HG02884 (cell line): ENCODE measurements at regions not wholly inside any gene's neighbourhood (a gene's known extent, or its start where the extent isn't known, plus 50 kb on each side); places are given as distances from the start of the nearest gene placed in this dataset.
"Not testable (repeated sequence)": the region's sequence is repeated elsewhere in the genome, so short reads cannot be mapped to it uniquely, and the experiment has no call there.

Source experiments
- ATAC-seq: cut with Tn5 transposase; IDR thresholded peaks from one replicate; pipeline ENCODE4 v1.9.1; 2021; ENCODE audit warnings: mild to moderate bottlenecking, moderate library complexity; ENCODE audit not compliant: unreplicated experiment

DNA sequence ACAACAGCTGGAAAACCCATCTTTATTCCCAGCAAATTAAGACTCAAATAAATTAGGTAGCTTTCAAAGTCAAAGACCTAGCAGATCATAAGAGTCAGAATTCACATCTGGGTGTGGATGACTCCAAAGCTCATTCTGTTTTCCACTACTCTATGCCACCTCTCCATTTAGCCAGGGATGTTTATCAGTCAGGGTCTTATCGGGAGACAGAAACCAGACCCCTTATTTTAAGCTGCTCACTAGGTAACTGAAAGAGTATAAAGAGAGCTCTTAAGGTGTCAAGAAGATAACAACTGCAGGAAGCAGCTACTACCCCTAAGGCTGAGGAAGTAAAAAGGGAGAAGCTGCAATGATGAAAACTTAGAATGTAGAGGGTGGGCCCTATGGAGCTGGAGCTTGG, 333.7 kb upstream of the KLF3 start:
- ATAC-seq: no peak

DNA sequence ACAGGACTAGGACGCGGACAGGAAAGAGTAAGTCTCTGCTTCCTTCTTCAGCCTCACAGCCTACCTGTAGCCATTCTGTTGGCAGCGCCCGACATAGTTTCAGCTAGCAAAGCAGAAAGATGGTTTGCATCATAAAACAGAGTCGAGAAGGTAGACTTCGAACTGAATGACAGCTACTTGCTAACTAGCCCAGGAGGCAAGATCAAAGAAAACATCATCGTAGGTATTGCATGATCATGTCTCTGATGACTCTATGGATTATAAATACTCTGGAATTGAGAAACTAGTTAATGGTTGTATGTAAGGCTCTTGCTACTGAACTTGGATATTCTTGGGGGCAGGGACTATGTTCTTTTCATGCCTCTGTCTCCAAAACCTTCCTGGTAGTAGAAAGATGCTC, 333.1 kb upstream of the KLF3 start:
- ATAC-seq: no peak

DNA sequence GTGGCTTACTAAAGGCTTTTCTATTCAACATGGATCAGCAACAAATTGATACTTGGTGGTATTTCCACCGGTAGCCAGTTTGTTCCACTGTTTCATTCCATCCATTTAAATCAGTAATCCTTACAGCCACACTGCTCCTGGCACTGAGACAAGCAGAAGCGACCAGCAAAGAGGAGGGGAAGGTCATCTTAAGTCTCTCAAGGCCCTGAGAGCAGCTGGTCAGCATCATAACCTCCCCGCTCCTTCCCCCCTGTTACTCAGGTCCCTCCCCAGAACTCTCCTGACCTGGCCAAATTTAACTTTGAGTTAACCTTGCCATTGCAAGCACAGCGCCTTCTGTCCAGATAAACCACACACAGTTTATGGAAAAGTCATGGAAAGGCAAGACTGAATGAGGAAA, 331.3 kb upstream of the KLF3 start:
- ATAC-seq: no peak

DNA sequence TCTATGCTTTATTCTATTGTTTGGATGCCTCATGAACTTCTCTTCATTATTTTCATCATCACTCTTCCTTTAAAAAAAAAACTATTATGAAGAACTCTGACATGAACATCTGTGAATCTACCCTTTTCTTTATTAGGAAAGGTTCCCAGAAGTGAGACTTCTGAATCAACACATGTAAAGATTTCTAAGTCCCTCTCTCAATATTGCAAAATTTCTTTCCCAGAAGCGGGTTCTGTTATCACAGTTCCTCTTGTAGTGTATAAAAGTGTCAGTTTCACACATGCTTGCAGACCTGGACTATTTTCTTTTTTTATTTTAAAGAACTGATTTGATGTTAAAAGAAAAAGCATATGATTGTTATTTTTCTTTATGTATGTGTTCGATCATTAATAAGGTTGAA, 330.8 kb upstream of the KLF3 start:
- ATAC-seq: no peak

DNA sequence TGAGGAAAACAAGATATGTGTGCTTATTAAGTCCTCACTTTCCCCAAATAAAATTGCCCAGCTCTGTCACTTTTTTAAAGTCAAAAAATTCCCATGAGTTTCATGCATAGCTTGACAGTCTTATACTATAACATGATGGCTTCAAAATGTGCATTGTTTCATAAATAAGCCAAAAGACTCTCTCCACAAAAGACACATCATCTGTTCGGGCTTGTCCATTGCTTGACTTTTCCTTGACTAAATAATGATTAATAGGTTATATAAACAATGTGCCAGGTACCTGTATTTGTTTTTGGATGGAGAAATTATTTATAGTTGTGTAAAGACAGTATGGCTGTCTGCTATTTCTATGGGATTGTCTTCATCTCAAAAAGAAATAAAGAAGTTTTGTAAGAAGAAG, 329.2 kb upstream of the KLF3 start:
- no peak for ATAC-seq

DNA sequence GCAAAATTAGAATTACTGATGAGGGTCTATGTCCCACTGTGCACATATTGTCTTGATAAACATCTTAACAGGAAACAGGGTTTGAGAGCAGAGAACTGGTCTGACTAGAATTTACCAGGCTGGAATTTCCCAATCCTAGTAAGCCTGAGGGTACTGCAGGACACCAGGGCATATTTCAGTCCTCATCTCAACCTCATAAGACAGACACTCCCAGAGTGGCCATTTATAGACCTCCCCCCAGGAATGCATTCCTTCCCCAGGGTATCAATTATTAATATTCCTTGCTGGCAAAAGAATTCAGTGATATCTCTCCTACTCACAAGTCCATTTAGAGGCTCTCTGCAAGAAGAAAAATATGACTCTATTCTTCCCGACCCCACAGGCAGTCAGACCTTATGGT, 325.1 kb upstream of the KLF3 start:
- not testable (repeated sequence) for ATAC-seq

DNA sequence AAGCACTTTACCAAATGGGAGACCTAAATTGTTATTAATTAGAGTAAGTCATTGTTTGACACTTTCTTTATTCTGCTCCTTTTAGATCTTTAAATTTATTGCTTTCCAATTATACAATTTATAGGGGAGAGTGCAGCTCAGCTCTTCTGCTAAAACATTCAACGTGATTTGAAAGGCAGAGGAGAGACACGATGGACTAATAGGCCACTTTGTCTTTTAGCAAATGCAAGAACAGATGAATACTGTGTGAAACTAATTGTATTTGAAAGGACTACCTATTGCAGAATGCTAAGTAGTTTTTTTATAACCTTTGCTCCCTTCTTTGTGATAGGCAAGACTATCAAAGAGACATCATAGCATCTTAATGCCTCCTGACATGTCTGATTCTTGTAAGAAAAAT, 320.4 kb upstream of the KLF3 start:
- no peak for ATAC-seq

DNA sequence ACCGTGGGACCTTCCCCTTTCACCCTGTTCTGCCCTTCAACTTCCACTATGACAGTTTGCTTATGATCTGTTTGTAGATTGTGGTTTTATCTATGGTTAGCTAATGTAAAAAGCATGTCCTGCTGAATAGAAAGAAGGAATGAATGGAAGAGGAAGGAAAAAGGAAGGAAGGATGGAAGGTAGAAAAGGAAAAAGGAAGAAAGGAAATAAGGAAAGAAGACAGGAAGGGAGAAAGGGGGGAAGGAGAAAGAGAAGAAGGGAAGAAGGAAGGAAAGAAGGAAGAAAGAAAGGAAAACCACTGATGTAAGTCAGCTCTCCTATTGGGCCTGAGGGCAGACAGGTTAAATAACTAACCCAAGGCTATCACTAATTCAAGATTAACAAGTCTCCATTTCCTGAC, 319.1 kb upstream of the KLF3 start:
- no peak for ATAC-seq

DNA sequence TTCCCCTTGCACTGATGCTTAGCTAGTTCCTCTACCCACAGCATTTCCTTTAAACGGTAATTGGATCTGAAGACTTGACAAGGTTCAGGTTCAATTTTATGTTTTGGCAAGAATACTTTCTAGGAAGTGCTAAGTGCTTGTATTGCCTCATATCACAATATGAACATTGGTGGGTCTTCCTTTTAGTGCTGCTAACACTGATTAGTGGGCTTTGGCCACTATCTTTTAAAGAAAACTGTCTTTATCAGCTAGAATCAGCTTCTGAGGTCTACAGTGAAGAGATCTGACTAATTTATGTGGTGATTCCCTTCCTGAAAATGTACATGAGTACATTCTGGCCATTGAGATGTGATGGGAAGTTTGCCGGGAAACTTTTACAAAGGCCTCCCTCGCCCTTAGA, 316.7 kb upstream of the KLF3 start:
- ATAC-seq: no peak

DNA sequence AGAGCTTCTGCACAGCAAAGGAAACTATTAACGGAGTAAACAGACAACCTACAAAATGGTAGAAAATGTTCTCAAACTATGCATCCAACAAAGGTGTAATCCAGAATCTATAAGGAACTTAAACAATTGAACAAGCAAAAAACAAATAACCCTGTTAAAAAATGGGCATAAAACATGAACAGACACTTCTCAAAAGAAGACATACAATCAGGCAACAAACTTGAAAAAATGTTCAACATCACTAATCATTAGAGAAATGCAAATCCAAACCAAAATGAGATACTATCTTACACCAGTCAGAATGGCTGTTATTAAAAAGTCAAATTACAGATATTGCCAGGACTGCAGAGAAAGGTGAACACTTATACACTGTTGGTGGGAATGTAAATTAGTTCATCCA, 309.6 kb upstream of the KLF3 start:
- ATAC-seq: no peak

DNA sequence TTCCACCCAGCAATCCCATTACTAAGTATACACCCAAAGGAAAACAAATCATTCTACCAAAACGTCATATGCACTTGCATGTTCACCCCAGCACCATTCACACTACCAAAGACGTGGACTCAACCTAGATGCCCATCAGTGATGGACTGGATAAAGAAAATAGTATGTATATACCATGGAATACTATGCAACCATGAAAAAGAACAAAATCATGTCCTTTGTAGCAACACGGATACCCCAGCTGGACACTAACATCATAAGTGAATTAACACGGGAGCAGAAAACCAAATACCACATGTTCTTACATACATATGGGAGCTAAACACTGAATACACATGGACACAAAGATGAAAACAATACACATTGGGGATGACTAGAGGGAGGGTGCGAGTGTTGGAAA, 309.1 kb upstream of the KLF3 start:
- no peak for ATAC-seq

DNA sequence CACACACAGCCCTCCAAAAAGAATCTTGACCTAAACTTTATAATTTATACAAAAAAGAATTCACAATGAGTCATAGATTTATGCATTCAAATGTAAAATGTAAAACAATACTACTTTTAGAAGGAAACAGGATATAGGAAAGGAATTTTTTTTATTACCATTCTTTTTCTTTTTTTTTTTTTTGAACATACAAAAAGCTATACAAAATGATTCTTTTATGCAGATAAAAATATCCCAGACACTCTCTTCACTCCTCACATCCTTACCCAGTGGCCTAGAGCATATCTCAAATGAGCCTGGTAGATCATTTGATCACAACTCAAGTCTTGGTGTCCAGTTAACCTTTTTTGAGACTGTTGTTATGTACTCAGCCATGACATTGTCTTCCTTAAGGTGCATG, 307.3 kb upstream of the KLF3 start:
- no peak for ATAC-seq

DNA sequence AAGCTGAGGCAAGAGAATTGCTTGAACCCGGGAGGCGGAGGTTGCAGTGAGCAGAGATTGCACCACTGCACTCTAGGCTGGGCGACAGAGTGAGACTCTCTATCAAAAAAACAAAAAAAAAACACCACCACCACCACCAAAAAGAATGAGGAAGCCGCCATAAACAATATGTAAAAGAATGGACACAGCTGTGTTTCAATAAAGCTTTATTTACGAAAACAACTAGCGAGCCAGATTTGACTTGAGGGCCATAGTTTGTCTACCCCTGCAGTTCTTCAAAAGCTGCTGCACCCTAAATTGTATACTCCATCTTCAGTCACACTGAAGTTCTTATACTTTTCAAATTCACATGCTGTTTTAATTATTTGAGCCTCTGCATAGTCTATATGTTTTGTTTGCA, 306.5 kb upstream of the KLF3 start:
- no peak for ATAC-seq

DNA sequence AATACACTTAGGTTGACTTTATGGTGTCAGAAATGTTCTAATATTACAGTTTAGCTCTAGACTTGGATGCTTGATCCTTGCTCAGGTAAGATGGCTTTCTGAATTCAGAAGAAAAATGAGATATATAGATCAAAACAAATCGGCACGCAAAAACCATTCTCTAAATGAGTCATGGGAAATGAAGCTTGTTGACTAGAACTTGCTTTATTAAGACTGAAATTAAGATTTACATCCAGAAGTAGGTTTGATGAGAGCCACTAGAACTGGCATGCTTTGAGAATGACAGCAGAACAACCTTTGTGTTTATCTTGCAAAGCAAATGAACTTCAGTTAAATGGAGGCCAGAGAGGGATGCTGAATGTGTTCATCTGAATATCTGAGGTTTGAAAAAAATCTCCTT, 304.9 kb upstream of the KLF3 start:
- ATAC-seq: no peak

DNA sequence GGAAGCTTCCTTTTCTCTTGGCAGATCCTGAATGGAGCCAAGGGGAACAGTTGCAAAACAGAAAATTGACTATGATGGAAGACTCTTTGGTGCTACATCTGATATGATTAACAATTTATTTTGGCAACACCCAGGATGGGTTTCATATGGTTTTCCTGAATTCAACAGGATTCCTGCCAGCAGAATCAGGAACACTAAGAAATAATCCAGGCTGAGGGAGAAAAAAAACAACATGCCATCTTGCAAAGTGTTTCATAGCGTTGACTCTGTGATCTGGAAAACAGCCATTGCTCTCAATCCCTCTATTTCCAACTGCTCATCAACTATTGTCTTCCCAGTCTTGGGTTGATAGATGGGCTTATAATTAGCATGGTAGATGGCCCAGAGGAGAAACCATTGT, 303.8 kb upstream of the KLF3 start:
- ATAC-seq: no peak

DNA sequence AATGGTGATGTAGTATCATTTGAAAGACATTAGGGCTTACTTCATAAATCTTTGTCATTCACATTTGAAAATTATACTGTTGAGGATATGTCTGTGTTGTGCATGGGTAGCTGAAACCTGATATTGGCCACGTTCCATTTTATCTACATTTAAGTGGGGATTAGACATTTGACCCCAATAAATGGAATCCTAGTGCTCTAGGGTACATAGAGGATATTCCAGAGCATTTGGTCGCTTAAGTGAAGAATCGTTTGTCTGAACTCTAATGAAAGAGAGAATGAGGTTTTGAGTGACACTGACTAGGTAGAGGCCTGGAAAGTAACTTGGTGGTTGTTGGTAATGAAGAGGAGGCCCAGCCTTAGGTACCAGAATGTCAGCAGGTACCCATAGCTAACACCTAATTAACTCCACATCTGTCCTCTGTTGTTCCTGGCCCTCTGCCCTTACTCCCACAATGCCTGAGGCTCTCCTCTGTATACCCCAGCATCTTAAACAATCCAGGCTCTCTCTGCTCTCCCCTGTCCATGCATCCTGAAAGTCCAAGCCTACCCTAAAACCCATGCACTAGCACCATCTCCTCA, 299.5 kb upstream of the KLF3 start:
- no peak for ATAC-seq

DNA sequence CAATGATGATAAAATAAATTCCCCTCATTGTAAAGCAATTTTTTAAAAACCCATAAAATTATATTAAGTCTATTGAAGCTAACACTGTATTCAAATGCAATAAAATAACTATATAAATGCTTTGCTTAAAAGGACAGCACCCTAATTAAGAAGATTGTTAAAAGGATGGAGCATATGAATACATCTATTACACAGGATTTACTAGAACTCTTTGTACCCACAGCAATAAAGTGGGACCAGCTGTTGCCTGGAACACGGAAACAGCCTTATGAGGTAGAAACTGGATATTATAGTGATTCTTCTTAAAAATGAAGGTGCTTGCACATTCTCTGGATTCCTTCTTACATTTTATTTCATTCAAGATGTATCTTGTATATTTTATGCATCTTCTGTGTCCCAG, 298.7 kb upstream of the KLF3 start:
- ATAC-seq: no peak

DNA sequence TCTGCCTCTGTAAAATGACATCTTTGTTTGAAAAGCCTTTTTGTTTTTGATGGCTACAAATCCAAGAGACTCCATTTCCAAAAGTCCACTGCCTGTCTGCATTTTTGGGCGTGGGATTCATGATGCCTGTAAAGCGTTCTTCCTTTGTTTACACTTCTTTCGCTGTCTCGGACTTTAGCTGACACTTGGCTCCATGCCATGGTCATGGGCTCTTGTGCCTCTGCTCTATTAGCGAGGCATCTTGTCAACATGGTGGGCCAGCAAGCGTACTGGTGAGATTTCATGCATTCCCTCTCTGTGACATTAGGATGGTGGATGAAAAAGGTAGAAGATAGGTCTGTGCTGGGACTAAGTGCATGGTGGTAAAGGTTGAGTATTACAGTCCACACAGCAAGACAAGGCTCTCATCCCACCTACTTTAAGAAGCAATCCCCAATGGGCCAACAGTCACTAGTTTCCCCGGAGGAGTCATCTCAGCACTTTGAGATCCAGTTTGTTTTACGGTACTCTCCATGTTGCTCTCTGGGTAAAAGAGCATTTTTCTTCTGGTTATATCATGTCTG, 298.2 kb upstream of the KLF3 start:
- ATAC-seq: no peak

DNA sequence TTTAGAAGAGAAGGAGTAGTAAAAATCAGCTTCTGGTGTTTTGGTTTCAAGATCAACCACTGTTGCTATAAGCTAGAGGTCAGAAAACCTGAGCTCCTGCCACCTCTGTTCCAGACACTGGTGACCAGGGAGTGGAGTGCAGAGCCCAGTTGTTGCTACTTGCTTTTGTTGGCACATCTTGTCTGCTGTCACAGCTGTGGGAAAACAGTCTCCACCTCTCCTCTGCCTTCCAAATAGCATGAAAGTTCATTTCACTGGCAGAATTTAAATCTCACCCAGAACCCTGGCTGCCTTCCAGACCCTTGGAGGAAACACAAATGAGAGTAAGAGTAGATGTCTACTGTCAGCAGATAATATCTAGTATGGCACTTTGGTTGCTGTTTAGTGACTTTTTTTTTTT, 297.5 kb upstream of the KLF3 start:
- no peak for ATAC-seq

DNA sequence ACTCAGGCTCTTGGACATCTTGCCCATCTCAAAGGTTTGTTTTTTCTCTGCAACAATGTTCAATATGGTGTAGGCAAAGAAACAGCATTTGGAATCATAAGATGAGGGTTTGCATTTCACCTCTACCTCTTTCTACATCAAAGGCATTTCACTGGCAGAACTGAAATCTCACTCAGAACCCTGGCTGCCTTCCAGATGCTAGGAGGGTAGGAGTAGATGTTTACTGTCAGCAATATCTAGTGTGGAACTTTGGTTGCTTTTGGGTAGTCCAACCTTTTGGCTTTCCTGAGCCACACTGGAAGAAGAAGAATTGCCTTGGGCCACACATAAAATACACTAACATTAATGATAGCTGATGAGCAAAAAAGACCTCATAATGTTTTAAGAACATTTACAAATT, 297.0 kb upstream of the KLF3 start:
- no peak for ATAC-seq

DNA sequence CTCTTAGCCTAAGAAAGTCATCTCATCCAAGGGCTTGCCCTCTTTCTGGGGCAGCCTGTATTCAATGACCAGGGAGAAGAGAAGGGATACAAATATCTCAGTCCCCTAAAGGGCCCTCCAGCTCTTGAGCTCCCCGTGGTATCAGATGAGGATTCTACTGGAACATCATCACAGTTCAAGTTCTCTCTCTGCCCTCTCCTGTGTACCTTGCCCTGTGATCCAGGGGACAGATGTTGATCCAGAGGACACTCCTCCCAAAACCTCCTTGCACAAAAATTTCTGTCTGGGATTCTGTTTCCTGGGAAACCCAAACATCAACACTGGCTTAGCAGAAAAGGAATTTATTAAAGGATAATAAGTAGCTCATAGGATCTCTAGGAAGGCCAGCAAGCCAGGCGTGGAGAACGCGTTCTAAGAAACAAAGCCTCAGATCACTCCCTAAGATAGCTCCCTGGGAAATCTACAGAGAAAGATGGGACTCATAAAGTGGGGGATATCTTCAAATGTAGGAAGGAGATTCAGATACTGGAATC, 296.3 kb upstream of the KLF3 start:
- ATAC-seq: no peak

DNA sequence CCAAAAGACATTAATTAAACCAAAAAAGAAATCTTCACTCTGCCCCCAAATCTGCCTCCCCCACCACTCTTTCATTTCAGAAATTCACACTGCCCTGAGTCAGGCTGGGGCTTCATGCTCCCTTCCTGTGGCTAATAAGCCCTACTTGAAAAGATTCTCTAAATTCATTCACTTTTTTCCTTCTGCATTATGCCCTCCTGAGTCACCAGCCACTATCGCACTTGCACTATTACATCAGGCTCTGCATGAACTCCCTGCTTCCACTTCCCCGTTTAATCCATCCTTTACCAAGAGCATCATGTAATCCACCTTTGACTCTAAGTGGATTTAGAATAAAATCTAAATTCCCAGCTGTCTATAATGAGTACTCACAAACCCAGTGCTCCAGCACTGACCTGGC, 295.4 kb upstream of the KLF3 start:
- ATAC-seq: no peak

DNA sequence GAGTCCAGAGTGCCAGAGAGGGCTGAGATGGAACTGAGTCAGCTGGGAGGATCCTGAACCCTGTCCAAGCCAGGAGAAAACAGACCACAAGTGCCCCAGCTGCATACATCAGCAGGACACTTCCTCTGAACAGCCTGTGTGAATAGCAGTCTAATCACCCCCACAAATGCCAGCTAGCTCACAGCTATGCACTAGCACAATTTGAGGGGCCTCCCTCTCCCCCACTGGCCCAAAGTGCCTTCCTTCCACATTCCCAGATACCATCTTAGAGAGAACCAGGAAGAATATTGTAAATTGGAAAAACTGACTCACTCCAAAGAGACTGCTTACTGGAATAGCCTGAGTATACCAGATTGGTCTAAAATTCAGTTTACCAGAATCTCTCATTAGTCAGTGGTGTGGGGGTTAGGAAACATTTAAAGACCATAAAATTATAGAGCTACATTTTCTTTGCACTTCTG, 292.6 kb upstream of the KLF3 start:
- ATAC-seq: no peak
